ENCODE measurements at regions not wholly inside any gene's neighbourhood (a gene's known extent, or its start where the extent isn't known, plus 50 kb on each side); places are given as distances from the start of the nearest gene placed in this dataset.

DNA sequence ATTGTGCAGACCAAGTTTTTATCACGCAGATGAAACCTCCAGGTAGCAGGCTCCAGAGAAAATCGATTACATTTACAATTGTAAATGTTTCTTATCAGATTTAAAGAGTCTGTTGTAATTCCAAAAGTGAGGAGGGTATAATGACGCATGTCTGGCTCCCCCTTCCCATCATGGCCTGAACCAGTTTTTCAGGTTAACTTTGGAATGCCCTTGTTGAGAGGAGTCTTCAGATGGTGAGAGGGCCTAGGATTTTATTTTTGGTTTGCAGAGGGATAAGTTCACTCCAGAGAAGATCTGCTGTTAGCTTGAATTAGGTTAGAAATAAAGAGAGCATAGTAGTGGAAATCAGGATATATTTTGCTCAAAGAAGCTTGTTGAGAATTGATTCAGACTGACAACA is 1028.3 kb upstream of the B3GALT2 start:
- TF ChIP-seq ESRRG (CRISPR knock-in tag; IDR thresholded peaks at IDR 0.05) (no peak), ZFP3 (CRISPR knock-in tag; IDR thresholded peaks at IDR 0.05) (no peak), OSR1 (CRISPR knock-in tag; IDR thresholded peaks at IDR 0.05) (no peak), ZC3H10 (CRISPR knock-in tag; IDR thresholded peaks at IDR 0.05) (no peak), RARB (CRISPR knock-in tag; IDR thresholded peaks at IDR 0.05) (no peak), TSHZ2 (CRISPR knock-in tag; IDR thresholded peaks at IDR 0.05) (no peak)
- TF ChIP-seq, protein P1, sequence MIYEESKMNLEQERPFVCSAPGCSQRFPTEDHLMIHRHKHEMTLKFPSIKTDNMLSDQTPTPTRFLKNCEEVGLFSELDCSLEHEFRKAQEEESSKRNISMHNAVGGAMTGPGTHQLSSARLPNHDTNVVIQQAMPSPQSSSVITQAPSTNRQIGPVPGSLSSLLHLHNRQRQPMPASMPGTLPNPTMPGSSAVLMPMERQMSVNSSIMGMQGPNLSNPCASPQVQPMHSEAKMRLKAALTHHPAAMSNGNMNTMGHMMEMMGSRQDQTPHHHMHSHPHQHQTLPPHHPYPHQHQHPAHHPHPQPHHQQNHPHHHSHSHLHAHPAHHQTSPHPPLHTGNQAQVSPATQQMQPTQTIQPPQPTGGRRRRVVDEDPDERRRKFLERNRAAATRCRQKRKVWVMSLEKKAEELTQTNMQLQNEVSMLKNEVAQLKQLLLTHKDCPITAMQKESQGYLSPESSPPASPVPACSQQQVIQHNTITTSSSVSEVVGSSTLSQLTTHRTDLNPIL (CRISPR knock-in tag; IDR thresholded peaks at IDR 0.05; ENCODE audit: low read depth), result no peak
